ENCODE measurements at regions not wholly inside any gene's neighbourhood (a gene's known extent, or its start where the extent isn't known, plus 50 kb on each side); places are given as distances from the start of the nearest gene placed in this dataset.

DNA sequence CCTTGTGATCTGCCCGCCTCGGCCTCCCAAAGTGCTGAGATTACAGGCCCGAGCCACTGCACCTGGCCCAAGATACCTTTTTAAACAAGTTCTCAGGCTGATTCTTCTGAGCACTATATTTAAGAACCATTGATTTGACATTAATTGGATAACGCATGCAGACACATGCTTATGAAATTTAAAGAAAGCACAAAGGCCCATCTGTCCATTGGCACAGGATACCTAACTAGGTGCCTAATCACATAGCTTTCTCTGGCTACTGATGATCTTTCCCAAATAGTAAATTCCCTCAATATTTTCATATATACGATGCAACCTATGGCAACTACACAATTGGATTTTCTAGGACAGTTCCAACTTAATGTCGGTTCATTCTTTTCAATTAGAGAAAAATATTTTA, 62.5 kb upstream of the STAM2 start:
- WGBS, 3 donors, result 93 to 96% (median 94%) methylated on average over 6 of the region's 6 CpGs
- no peak for DNase-seq
- H3K9me3 ChIP-seq, result no peaks in the 10 kb centered on the region
- no peak overlapping the region for H3K27ac ChIP-seq
- H3K36me3 ChIP-seq, result no peaks in the 10 kb centered on the region
- intact Hi-C loops (cut with DNase I), result no loop called here
- no peaks in the 10 kb centered on the region for H3K27me3 ChIP-seq
- TF ChIP-seq POLR2A (IDR thresholded peaks at IDR 0.05), result no peak
- no peak for TF ChIP-seq EP300 (IDR thresholded peaks at IDR 0.05)
- TF ChIP-seq, protein P1, sequence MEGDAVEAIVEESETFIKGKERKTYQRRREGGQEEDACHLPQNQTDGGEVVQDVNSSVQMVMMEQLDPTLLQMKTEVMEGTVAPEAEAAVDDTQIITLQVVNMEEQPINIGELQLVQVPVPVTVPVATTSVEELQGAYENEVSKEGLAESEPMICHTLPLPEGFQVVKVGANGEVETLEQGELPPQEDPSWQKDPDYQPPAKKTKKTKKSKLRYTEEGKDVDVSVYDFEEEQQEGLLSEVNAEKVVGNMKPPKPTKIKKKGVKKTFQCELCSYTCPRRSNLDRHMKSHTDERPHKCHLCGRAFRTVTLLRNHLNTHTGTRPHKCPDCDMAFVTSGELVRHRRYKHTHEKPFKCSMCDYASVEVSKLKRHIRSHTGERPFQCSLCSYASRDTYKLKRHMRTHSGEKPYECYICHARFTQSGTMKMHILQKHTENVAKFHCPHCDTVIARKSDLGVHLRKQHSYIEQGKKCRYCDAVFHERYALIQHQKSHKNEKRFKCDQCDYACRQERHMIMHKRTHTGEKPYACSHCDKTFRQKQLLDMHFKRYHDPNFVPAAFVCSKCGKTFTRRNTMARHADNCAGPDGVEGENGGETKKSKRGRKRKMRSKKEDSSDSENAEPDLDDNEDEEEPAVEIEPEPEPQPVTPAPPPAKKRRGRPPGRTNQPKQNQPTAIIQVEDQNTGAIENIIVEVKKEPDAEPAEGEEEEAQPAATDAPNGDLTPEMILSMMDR (IDR thresholded peaks at IDR 0.05), result no peak
- no peak overlapping the region for H3K4me3 ChIP-seq
- H3K4me1 ChIP-seq (ENCODE audit: insufficient read depth), result peaks cover 2% of the 10 kb centered on the region

DNA sequence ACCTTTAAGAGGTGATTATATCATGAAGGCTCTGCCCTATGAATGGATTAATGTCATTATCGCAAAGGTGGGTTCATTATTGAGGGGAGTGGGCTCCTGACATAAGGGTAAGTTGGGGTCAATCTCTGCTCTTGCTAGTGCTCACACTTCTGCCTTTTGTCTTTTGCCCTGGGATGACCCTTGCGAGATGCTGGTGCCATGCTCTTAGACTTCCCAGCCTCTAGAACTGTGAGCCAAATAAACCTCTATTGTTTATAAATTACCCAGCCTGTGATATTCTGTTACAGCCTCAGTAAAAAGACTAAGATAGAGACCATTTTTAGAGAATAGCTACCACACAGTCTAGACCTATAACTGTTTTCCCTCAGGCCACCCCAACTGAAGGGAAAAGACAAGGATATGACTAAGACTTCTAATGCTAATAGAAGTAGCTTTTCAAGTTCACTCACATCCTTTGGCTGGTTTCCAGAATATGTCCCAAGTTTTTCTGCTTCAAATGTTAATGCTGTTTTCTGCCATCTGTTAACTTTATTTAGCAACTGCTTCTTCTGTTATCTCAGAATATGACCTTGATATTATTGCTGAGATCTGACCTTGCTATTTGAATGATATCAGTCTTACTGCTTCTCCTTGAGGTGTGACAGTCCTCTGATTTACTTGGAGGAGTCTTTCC, 65.1 kb upstream of the STAM2 start:
- peaks cover 2% of the 10 kb centered on the region for H3K4me1 ChIP-seq (ENCODE audit: insufficient read depth)
- TF ChIP-seq, protein P1 (IDR thresholded peaks at IDR 0.05), result no peak
- no peak for TF ChIP-seq POLR2A (IDR thresholded peaks at IDR 0.05)
- no peak for TF ChIP-seq EP300 (IDR thresholded peaks at IDR 0.05)
- 49 to 97% (median 71%) methylated on average over 2 of the region's 2 CpGs for WGBS, 3 donors
- H3K9me3 ChIP-seq, result no peaks in the 10 kb centered on the region
- no peaks in the 10 kb centered on the region for H3K36me3 ChIP-seq
- no peak overlapping the region for H3K27ac ChIP-seq
- no peaks in the 10 kb centered on the region for H3K27me3 ChIP-seq
- intact Hi-C loops (cut with DNase I), result no loop called here
- DNase-seq, result no peak
- no peak overlapping the region for H3K4me3 ChIP-seq

DNA sequence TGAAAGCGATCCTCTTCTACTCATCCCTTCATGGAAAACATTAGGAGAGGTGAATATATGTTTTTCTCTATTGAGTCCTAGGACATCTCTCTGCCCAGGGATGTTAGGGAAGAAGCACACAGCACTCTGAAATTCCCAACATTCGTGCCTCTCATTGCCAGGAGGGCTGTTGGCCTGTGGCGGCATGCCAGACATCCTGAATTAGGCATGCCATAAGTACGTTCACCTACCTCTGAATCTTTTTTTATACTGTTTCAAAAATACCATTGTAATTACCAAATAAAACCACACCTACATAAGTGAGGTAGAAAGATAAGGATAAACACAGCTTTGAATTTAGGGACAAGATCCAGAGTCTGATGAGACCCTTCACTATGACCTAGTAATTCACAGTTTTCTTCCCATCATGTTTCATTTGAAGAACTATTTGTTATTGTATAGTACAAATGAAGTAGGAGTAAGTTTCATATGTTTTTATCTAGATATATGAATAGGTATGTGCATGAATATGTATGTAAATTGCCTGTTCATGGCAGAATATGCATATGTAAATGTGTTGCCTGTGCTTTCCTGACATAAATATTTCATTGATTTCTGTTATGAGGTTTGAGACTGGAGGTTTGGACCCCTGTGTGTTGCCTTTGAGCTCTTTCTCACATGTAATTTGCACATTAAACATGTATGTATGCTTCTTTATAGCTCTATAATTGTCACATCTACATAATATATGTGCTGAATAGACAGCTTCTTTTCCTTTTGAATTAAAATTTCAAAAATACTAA, 66.6 kb upstream of the STAM2 start:
- TF ChIP-seq POLR2A (IDR thresholded peaks at IDR 0.05) (no peak), EP300 (IDR thresholded peaks at IDR 0.05) (no peak)
- TF ChIP-seq, protein P1 (IDR thresholded peaks at IDR 0.05), result no peak

DNA sequence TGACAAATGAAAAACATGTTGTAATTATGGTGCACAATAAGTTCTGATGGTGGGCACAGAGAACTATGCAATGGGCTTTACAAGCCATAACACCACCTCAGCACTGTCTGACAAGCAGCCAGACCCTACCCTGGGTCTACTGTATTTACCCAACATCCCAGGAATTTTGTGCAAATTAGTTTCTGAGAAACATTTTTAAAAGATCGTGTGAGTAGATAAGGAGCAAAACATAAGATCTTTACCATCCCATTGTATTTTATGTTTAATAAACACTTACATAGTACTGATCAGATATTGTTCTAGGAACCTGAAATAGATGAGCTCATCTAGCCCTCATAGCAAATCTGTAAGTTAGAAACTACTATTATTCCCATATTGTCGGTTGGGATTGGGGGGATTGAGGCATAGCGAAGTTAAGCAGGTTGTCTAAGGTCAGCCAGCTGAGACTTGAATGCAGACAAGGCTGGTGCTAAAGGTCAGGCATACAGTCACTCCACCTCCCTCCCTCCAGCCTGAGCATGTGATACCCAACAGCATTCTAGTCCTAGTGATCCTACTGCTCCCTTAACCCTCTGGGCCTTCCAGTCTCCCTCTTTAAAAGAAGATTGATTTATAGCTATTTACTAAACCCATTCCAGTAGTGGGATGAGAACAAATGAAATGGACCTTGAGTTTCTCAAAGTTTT, 67.4 kb upstream of the STAM2 start:
- intact Hi-C loops (cut with DNase I), result no loop called here
- Histone ChIP-seq H3K9me3 (no peaks in the 10 kb centered on the region), H3K36me3 (no peaks in the 10 kb centered on the region), H3K27ac (no peak overlapping the region), H3K4me1 (ENCODE audit: insufficient read depth) (peaks cover 4% of the 10 kb centered on the region), H3K27me3 (no peaks in the 10 kb centered on the region), H3K4me3 (no peak overlapping the region)
- WGBS, 3 donors, result 91 to 94% (median 94%) methylated on average over 3 of the region's 3 CpGs
- DNase-seq, result no peak
- TF ChIP-seq, protein P1 (IDR thresholded peaks at IDR 0.05), result no peak
- no peak for TF ChIP-seq POLR2A (IDR thresholded peaks at IDR 0.05)
- no peak for TF ChIP-seq EP300 (IDR thresholded peaks at IDR 0.05)

More for the DNA sequence above, 66.6 kb upstream of the STAM2 start:
- no peaks in the 10 kb centered on the region for H3K36me3 ChIP-seq
- H3K4me1 ChIP-seq (ENCODE audit: insufficient read depth), result peaks cover 4% of the 10 kb centered on the region
- 83 to 88% (median 86%) methylated on average over 4 of the region's 4 CpGs for WGBS, 3 donors
- intact Hi-C loops (cut with DNase I), result no loop called here
- no peak overlapping the region for H3K4me3 ChIP-seq
- H3K27ac ChIP-seq, result no peak overlapping the region
- no peaks in the 10 kb centered on the region for H3K9me3 ChIP-seq
- H3K27me3 ChIP-seq, result no peaks in the 10 kb centered on the region
- DNase-seq, result no peak
